K562 (cell line): ENCODE measurements at regions not wholly inside any gene's neighbourhood (a gene's known extent, or its start where the extent isn't known, plus 50 kb on each side); places are given as distances from the start of the nearest gene placed in this dataset.

ENCODE experiments used
- ATAC-seq: fragments of 200-7000 bp; cut with Tn5 transposase; 3 replicates; pipeline ENCODE4 v1.9.1; 2020; ENCODE audit warnings: moderate library complexity
- BruUV-seq: library from RNA; stranded (reverse); fragments of 400-500 nt; replicated peaks from 2 replicates; lab custom pipeline; 2021; lab: Mats Ljungman, UMichigan
- CTCF ChIA-PET: fragments of 300-600 bp; formaldehyde crosslinking; extraction: SDS; loops from one replicate; lab custom pipeline; 2021; ENCODE audit warnings: low intra/inter-chr PET ratio; lab: Yijun Ruan, JAX
- POLR2A ChIA-PET: fragments of 300-600, 350-650 bp; sonication (Branson Sonifier 250); formaldehyde crosslinking; extraction: SDS; loops from one replicate; lab custom pipeline; 2021; ENCODE audit warnings: antibody characterized with exemption, inconsistent platforms; lab: Yijun Ruan, JAX
- DNase-seq, 4 experiments: peaks; one replicate each; pipeline versions ENCODE4 v3.0.0 to v3.0.0-alpha.2; 2011 to 2018; ENCODE audit warnings: low spot score in 3 of 4, mixed read lengths in 3 of 4; ENCODE audit errors: extremely low read depth in 1 of 4
- FAIRE-seq: peaks from 2 replicates; lab custom pipeline; 2011; peaks lifted over from hg19 to GRCh38; lab: Jason Lieb, UNC
- H2AFZ ChIP-seq: 2 replicates; pipeline ENCODE4 v1.6.0; 2011; ENCODE audit warnings: low read depth, low read length, control low read depth, inconsistent platforms
- H3K27ac ChIP-seq: fragments of 200-600 bp; 3 replicates; pipeline ENCODE4 v1.8.0; 2011; ENCODE audit warnings: low read depth, mild to moderate bottlenecking, control low read depth, inconsistent platforms, low read length, moderate library complexity, mixed read lengths; ENCODE audit errors: extremely low read depth
- H3K27me3 ChIP-seq, 2 experiments: fragments of 300-600 bp in 1 of 2; 2 replicates in 1 of 2; 3 replicates in 1 of 2; pipeline versions ENCODE4 v1.6.0 to v1.8.0; 2011; ENCODE audit warnings: inconsistent platforms in 2 of 2, low read length in 2 of 2, mild to moderate bottlenecking in 1 of 2, mixed read lengths in 1 of 2, moderate library complexity in 1 of 2; ENCODE audit not compliant: control insufficient read depth in 2 of 2, insufficient read depth in 2 of 2
- H3K36me3 ChIP-seq: fragments of 300-600 bp; 3 replicates; pipeline ENCODE4 v1.8.0; 2011; ENCODE audit warnings: mild to moderate bottlenecking, low read length, inconsistent platforms; ENCODE audit not compliant: control insufficient read depth, insufficient read depth
- H3K4me1 ChIP-seq, 2 experiments: fragments of 200-600 bp in 1 of 2; replicated peaks in 1 of 2; 2 replicates in 1 of 2; 3 replicates in 1 of 2; pipeline versions ENCODE4 v1.5.1 to v1.8.0; 2011; ENCODE audit warnings: inconsistent platforms in 2 of 2, low read length in 2 of 2, mild to moderate bottlenecking in 1 of 2, mixed read lengths in 1 of 2, moderate library complexity in 1 of 2; ENCODE audit not compliant: control insufficient read depth in 2 of 2, insufficient read depth in 2 of 2
- H3K4me2 ChIP-seq: 2 replicates; pipeline ENCODE4 v1.6.1; 2011; ENCODE audit warnings: low read length, control low read depth, inconsistent platforms, mixed read lengths; ENCODE audit not compliant: insufficient read depth
- H3K4me3 ChIP-seq: fragments of 200-600 bp; sonication (generic), shearing (Covaris generic); 2 replicates; pipeline ENCODE4 v1.5.1; 2016; ENCODE audit warnings: control low read depth, inconsistent platforms
- H3K79me2 ChIP-seq: fragments of 200-600 bp; 3 replicates; pipeline ENCODE4 v1.8.0; 2011; ENCODE audit warnings: low read length, inconsistent platforms; ENCODE audit not compliant: control insufficient read depth, insufficient read depth
- H3K9ac ChIP-seq, 2 experiments: 2 replicates each; pipeline versions ENCODE4 v1.6.0 to v1.6.1; 2011; ENCODE audit warnings: low read depth in 2 of 2, low read length in 2 of 2, control low read depth in 1 of 2, inconsistent platforms in 1 of 2, mild to moderate bottlenecking in 1 of 2, mixed read lengths in 1 of 2; ENCODE audit not compliant: insufficient read depth in 1 of 2
- H3K9me1 ChIP-seq: one replicate; pipeline ENCODE4 v1.6.0; 2011; ENCODE audit warnings: inconsistent platforms, mild to moderate bottlenecking, low read length, moderate library complexity; ENCODE audit not compliant: control insufficient read depth, insufficient read depth
- H3K9me3 ChIP-seq: replicated peaks from 2 replicates; pipeline ENCODE4 v1.5.1; 2011; ENCODE audit warnings: low read depth, low read length, inconsistent platforms; ENCODE audit not compliant: control insufficient read depth, insufficient read depth
- H4K20me1 ChIP-seq: replicated peaks from 2 replicates; pipeline ENCODE4 v1.6.1; 2011; ENCODE audit warnings: low read length, inconsistent platforms, mixed read lengths; ENCODE audit not compliant: control insufficient read depth, insufficient read depth
- BCOR ChIP-seq: fragments of 450-650 bp; IDR thresholded peaks from 2 replicates; pipeline ENCODE4 v1.6.1; 2016
- CBFB ChIP-seq: sonication (generic); formaldehyde crosslinking; IDR thresholded peaks from 2 replicates; pipeline ENCODE4 v1.4.0; 2020; ENCODE audit warnings: mild to moderate bottlenecking, missing genetic modification reagents
- CREBBP ChIP-seq: IDR thresholded peaks from one replicate; pipeline ENCODE4 v1.6.1; 2012; ENCODE audit warnings: low read depth, mild to moderate bottlenecking, control low read depth, inconsistent platforms, low read length
- MEIS2 ChIP-seq: fragments of 450-650 bp; IDR thresholded peaks from 2 replicates; pipeline ENCODE4 v1.6.1; 2014; ENCODE audit warnings: mild to moderate bottlenecking; ENCODE audit not compliant: partially characterized antibody
- NELFE ChIP-seq: IDR thresholded peaks from 2 replicates; pipeline ENCODE4 v1.6.1; 2011; ENCODE audit warnings: mild to moderate bottlenecking; ENCODE audit not compliant: insufficient read depth, insufficient read length
- NFRKB ChIP-seq: fragments of 450-650 bp; IDR thresholded peaks from 2 replicates; pipeline ENCODE4 v1.6.1; 2016; ENCODE audit warnings: low read depth
- NR3C1 ChIP-seq: sonication (generic); formaldehyde crosslinking; IDR thresholded peaks from 2 replicates; pipeline ENCODE4 v1.8.1; 2022; ENCODE audit warnings: missing genetic modification reagents
- PPARD ChIP-seq: fragments of 250-450 bp; sonication (Bioruptor Pico); IDR thresholded peaks from 2 replicates; pipeline ENCODE4 v1.8.0; 2022; ENCODE audit warnings: inconsistent platforms, mild to moderate bottlenecking, moderate library complexity
- TAF1 ChIP-seq: IDR thresholded peaks from 2 replicates; pipeline ENCODE4 v1.6.1; 2011; ENCODE audit warnings: mild to moderate bottlenecking, low read length, moderate library complexity; ENCODE audit not compliant: insufficient read depth, control insufficient read depth, severe bottlenecking; ENCODE audit errors: extremely low read depth
- TCF7 ChIP-seq: sonication (generic); IDR thresholded peaks from 2 replicates; pipeline ENCODE4 v1.6.1; 2016; ENCODE audit warnings: antibody characterized with exemption, borderline replicate concordance
- TCFL5 ChIP-seq: fragments of 250-450 bp; sonication (Bioruptor Pico); conservative IDR thresholded peaks from 2 replicates; pipeline ENCODE4 v1.6.1; 2021; ENCODE audit warnings: mild to moderate bottlenecking, moderate library complexity, matching md5 sums
- YY1 ChIP-seq, 3 experiments: IDR thresholded peaks; 2 replicates each; pipeline ENCODE4 v1.6.1; 2011; ENCODE audit warnings: low read length in 2 of 3, mild to moderate bottlenecking in 2 of 3, moderate library complexity in 2 of 3, borderline replicate concordance in 1 of 3, control low read depth in 1 of 3, low read depth in 1 of 3; ENCODE audit not compliant: insufficient read depth in 3 of 3, insufficient replicate concordance in 2 of 3, control insufficient read depth in 1 of 3, insufficient read length in 1 of 3; ENCODE audit errors: extremely low read depth in 1 of 3
- ZBTB8A ChIP-seq: fragments of 450-650 bp; IDR thresholded peaks from 2 replicates; pipeline ENCODE4 v1.6.1; 2018; ENCODE audit warnings: mild to moderate bottlenecking, moderate library complexity; ENCODE audit not compliant: partially characterized antibody
- ZNF282 ChIP-seq: sonication (generic); formaldehyde crosslinking; IDR thresholded peaks from 2 replicates; pipeline ENCODE4 v1.8.1; 2023; ENCODE audit warnings: missing genetic modification reagents
- ZNF436 ChIP-seq: fragments of 250-450, 450-650 bp; sonication (Bioruptor Pico); formaldehyde crosslinking; IDR thresholded peaks from 2 replicates; pipeline ENCODE4 v1.7.0; 2020; ENCODE audit warnings: mild to moderate bottlenecking
- WGBS: fragments of 100-300 bp; shearing (Covaris generic); methylation state at CpG from one replicate; pipeline ENCODE4 v1.1.6; 2016; ENCODE audit warnings: low coverage, mixed read lengths; ENCODE audit not compliant: insufficient coverage; ENCODE audit errors: missing lambda C conversion rate; 5-methylcytosine and 5-hydroxymethylcytosine counted together
- in situ Hi-C: fragments of 300-500 bp; cut with MboI; formaldehyde crosslinking; loops from 4 replicates; pipeline ENCODE4 v1.15.0; 2018; ENCODE audit warnings: inconsistent platforms, mixed read lengths
- intact Hi-C: fragments of 100-400 bp; cut with micrococcal nuclease; formaldehyde crosslinking; loops from 2 replicates; pipeline ENCODE4 v1.14.2; 2022
- TF ChIP-seq, protein P1 (sequence below): fragments of 200-800 bp; sonication (Bioruptor generic); IDR thresholded peaks from 2 replicates; pipeline ENCODE4 v1.6.1; 2017; ENCODE audit warnings: missing genetic modification characterization, missing compliant biosample characterization

DNA sequence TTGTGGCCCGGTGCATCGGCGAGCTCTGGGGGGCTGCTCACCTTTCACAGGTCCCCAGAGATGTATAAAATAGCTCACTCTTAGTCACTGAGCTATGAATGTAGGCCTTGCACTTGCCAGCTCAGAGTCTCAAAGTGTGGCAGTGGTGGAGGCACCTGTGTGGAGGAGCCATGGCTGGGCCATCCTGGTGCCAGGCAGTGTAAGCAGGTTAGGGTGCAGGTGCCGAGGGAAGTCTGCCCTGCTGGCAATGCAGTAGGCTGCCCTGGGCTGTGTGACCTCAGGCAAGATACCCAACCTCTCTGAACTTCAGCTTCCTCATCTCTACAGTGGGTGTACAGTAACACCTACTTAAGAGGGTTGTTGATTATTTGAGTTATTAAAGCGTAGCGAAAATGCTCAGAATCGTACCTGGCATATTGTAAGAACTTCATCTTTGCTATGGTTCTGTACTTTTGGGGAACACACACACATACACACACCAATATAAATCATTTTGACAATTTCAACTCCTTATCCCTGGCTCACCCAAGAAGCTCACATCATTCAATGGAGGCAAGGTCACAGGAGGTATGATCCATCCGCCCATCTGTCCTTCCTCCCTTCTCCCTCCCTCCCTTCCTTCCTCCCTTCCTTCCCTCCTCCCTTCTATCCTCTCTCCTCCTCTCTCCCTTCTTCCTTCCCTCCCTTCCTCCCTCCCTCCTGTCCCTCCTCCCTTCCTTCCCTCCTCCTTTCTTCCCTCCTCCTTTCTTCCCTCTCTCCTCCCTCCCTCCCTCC is 66.8 kb upstream of the STX16 start:
- intact Hi-C loops (no loop called here), in situ Hi-C loops (no loop called here)
- H3K27me3 ChIP-seq, result peaks cover 9 to 49% of the 10 kb centered on the region in 2 experiments; a peak in 4 of 5 replicates
- H3K36me3 ChIP-seq, result no peaks in the 10 kb centered on the region
- H3K9me1 ChIP-seq, result no peaks in the 10 kb centered on the region
- no peak overlapping the region for H3K9ac ChIP-seq
- 2% methylated on average over 7 of the region's 8 CpGs for WGBS
- no peaks in the 10 kb centered on the region for H3K79me2 ChIP-seq
- H3K27ac ChIP-seq, result no peak overlapping the region
- no peak overlapping the region for H2AFZ ChIP-seq
- ATAC-seq (no peak), FAIRE-seq (no peak), DNase-seq (no peak)
- no peaks in the 10 kb centered on the region; the same call in 1 of the 2 replicates for H3K9me3 ChIP-seq
- no peaks in the 10 kb centered on the region for H4K20me1 ChIP-seq
- no TSS peak for BruUV-seq
- ChIA-PET POLR2A (interaction anchor here (0.7 to 0.9 kb wide), 2 partner anchors 15 to 32 kb away, joined by 3 to 4 read pairs; no protein-coding TSS in a partner anchor), CTCF (no interaction called here)
- H3K4me2 ChIP-seq, result no peak overlapping the region
- no peak overlapping the region for H3K4me3 ChIP-seq
- no peaks in the 10 kb centered on the region; a peak in 2 of 5 replicates for H3K4me1 ChIP-seq
- TF ChIP-seq TAF1 (no peak), CBFB (CRISPR knock-in tag) (no peak), BCOR (peak; percentile 10; the same call in 1 of the 2 replicates), PPARD (no peak), NR3C1 (CRISPR knock-in tag) (no peak), YY1 (IDR thresholded peaks at IDR 0.05; ENCODE audit: borderline replicate concordance in 1 of 3, control insufficient read depth in 1 of 3, extremely low read depth in 1 of 3, insufficient read depth in 3 of 3, insufficient read length in 1 of 3, insufficient replicate concordance in 2 of 3, low read depth in 1 of 3, low read length in 2 of 3) (no peak), TCFL5 (CRISPR knock-in tag) (no peak), TCF7 (no peak), ZNF282 (CRISPR knock-in tag) (no peak), MEIS2 (peak; percentile 36), NELFE (no peak), ZBTB8A (no peak), NFRKB (no peak), CREBBP (peak; percentile 28), ZNF436 (CRISPR knock-in tag) (no peak)
- TF ChIP-seq, protein P1, sequence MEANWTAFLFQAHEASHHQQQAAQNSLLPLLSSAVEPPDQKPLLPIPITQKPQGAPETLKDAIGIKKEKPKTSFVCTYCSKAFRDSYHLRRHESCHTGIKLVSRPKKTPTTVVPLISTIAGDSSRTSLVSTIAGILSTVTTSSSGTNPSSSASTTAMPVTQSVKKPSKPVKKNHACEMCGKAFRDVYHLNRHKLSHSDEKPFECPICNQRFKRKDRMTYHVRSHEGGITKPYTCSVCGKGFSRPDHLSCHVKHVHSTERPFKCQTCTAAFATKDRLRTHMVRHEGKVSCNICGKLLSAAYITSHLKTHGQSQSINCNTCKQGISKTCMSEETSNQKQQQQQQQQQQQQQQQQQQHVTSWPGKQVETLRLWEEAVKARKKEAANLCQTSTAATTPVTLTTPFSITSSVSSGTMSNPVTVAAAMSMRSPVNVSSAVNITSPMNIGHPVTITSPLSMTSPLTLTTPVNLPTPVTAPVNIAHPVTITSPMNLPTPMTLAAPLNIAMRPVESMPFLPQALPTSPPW, result no peak
